Adrenal gland (tissue), 9 donors: ENCODE measurements at regions not wholly inside any gene's neighbourhood (a gene's known extent, or its start where the extent isn't known, plus 50 kb on each side); places are given as distances from the start of the nearest gene placed in this dataset.

Experiments used
- DNase-seq, 7 donors: peaks; one replicate each; pipeline ENCODE4 v3.0.0-alpha.2; 2019 to 2020
- H3K27ac ChIP-seq, 5 donors: fragments of 200-600 bp; sonication (generic) in 4 of 5; 1 replicate in 3 of 5; 2 replicates in 2 of 5; pipeline versions ENCODE4 v1.5.1 to v1.8.0; 2016 to 2020; ENCODE audit warnings: mild to moderate bottlenecking in 1 of 5
- H3K27me3 ChIP-seq: fragments of 200-600 bp; 2 replicates; pipeline ENCODE4 v1.8.0; 2021
- H3K36me3 ChIP-seq, 2 donors: fragments of 200-600 bp; replicated peaks in 1 of 2; 1 replicate in 1 of 2; 2 replicates in 1 of 2; pipeline versions ENCODE4 v1.5.1 to v1.8.0; 2018 to 2022
- H3K4me1 ChIP-seq, 2 donors: fragments of 200-600 bp; replicated peaks in 1 of 2; 1 replicate in 1 of 2; 2 replicates in 1 of 2; pipeline versions ENCODE4 v1.5.1 to v1.8.0; 2018 to 2021
- H3K4me3 ChIP-seq, 4 donors: fragments of 200-600 bp; sonication (generic) in 3 of 4; one replicate each; pipeline ENCODE4 v1.5.1; 2016 to 2018
- H3K9me3 ChIP-seq, 3 donors: fragments of 200-600 bp; sonication (generic) in 1 of 3; replicated peaks in 1 of 3; 1 replicate in 2 of 3; 2 replicates in 1 of 3; pipeline versions ENCODE4 v1.5.1 to v1.8.0; 2016 to 2021
- POLR2A ChIP-seq, 2 donors: fragments of 450-650 bp; IDR thresholded peaks; one replicate each; pipeline ENCODE4 v1.6.1; 2017; ENCODE audit warnings: antibody characterized with exemption in 2 of 2, mild to moderate bottlenecking in 2 of 2, moderate library complexity in 1 of 2
- WGBS, 4 donors: extraction: QIAGEN DNeasy Blood & Tissue Kit in 2 of 4; methylation state at CpG; one replicate each; pipeline versions ENCODE4 v1.1.5 to v1.1.7; 2013 to 2017; 5-methylcytosine and 5-hydroxymethylcytosine counted together
- intact Hi-C, 2 donors: fragments of 100-400 bp; cut with DNase I; formaldehyde crosslinking; loops; one replicate each; pipeline versions ENCODE4 v1.14.1 to v1.15.0; 2022 to 2023
- TF ChIP-seq, protein P1 (sequence below), 6 experiments: fragments of 450-650 bp in 4 of 6; fragments of 200-600 bp in 2 of 6; sonication (generic) in 1 of 6; IDR thresholded peaks; 1 replicate in 5 of 6; 2 replicates in 1 of 6; pipeline versions ENCODE4 v1.5.1 to v1.8.0; 2016 to 2021; ENCODE audit warnings: antibody characterized with exemption in 6 of 6, mild to moderate bottlenecking in 2 of 6, moderate library complexity in 1 of 6
- donor health status: healthy with polysubstance abuse.
- donor health status: Bipolar disorder and iron deficiency.
- donor health status: DM: yes; HTN: yes; CAD: no.
- donor health status: DM: no; HTN: no; CAD: no.
- donor health status: DM: no; HTN: no; CAD: no.

DNA sequence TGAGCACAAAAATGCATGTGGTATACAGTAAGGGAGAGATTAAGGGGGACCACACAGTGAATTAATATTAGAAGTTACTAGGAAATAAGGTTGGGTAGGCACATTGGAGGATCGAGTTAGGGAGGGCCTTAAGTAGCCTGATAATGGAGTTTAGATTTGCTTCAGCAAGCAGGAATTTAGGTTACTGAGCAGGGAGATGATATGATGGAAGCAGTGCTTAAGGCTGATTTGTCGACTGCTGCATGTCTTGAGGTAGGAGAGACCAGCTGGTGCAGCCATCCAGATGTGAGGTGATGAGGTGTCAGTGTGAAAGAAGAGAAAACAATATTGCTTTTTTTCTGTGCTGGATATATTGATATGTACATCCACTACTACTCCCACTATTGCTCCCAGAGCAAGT lies 55.2 kb upstream of the ACTBL2 start:
- intact Hi-C loops: no loop called here
- Histone ChIP-seq H3K36me3 (no peaks in the 10 kb centered on the region), H3K27ac (no peak overlapping the region), H3K27me3 (no peaks in the 10 kb centered on the region), H3K4me3 (no peak overlapping the region), H3K4me1 (no peaks in the 10 kb centered on the region), H3K9me3 (no peaks in the 10 kb centered on the region)
- 72 to 90% (median 81%) methylated on average over 2 of the region's 2 CpGs for WGBS, 4 donors
- TF ChIP-seq, protein P1, sequence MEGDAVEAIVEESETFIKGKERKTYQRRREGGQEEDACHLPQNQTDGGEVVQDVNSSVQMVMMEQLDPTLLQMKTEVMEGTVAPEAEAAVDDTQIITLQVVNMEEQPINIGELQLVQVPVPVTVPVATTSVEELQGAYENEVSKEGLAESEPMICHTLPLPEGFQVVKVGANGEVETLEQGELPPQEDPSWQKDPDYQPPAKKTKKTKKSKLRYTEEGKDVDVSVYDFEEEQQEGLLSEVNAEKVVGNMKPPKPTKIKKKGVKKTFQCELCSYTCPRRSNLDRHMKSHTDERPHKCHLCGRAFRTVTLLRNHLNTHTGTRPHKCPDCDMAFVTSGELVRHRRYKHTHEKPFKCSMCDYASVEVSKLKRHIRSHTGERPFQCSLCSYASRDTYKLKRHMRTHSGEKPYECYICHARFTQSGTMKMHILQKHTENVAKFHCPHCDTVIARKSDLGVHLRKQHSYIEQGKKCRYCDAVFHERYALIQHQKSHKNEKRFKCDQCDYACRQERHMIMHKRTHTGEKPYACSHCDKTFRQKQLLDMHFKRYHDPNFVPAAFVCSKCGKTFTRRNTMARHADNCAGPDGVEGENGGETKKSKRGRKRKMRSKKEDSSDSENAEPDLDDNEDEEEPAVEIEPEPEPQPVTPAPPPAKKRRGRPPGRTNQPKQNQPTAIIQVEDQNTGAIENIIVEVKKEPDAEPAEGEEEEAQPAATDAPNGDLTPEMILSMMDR (IDR thresholded peaks at IDR 0.05): no peak
- no peak for TF ChIP-seq POLR2A (IDR thresholded peaks at IDR 0.05)
- no peak for DNase-seq

DNA sequence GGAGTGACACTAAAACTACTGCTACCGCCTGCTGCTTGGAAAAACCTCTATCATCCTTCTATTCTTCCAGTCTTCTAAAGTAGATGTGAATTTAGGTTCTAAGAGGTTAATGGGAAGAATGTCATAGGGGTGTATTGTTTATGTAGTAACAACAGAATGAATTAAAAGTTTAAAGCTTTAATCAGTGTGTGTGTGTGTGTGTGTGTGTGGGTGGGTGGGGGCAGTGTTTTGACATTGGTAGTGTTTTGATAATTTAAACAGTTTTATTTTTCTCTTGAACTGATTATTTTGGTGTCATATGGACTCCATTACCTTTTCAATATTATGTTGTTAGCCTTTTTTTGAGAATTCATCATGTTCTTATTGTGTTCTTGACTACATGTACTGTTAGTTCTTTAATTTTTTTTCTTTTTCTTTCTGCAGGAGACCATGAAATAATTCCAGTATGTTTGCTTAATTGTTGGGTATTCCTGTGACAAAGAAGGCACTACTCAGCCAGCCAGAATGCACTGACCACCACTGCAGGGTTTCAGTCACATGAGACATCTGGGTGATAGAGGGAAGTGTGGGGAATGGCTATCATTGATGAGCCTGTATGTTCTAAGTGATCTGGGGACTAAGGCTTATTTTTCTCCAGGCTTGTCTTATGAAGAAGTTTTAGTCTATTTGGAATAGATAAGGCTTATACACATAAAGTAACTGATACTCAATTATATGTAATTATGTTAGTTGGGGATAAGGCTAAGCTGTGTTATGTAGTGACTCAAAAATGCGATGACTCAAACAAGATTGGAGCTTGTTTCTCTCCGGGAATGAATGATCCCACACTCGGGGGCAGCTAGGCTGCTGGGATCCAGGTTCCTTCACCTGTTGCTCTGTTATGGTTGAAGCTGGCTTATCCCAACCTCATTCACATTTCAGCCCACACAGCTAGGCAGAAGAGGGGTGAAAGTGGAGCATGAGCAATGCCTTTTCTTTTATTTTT lies 50.2 kb upstream of the ACTBL2 start:
- no peaks in the 10 kb centered on the region for H3K4me1 ChIP-seq
- H3K4me3 ChIP-seq: no peak overlapping the region
- H3K36me3 ChIP-seq: no peaks in the 10 kb centered on the region
- intact Hi-C loops: no loop called here
- no peak overlapping the region for H3K27ac ChIP-seq
- H3K27me3 ChIP-seq: no peaks in the 10 kb centered on the region
- H3K9me3 ChIP-seq: no peaks in the 10 kb centered on the region
- TF ChIP-seq, protein P1 (IDR thresholded peaks at IDR 0.05): no peak
- TF ChIP-seq POLR2A (IDR thresholded peaks at IDR 0.05): no peak
- DNase-seq: no peak
- WGBS, 4 donors: 70 to 84% (median 77%) methylated on average over 4 of the region's 4 CpGs
